ENCODE measurements at regions not wholly inside any gene's neighbourhood (a gene's known extent, or its start where the extent isn't known, plus 50 kb on each side); places are given as distances from the start of the nearest gene placed in this dataset.

GRCh38 chr20:60478533-60478932 is 520.3 kb downstream of the CDH26 start:
- DNase-seq (ENCODE audit: low spot score), result no peak

DNA sequence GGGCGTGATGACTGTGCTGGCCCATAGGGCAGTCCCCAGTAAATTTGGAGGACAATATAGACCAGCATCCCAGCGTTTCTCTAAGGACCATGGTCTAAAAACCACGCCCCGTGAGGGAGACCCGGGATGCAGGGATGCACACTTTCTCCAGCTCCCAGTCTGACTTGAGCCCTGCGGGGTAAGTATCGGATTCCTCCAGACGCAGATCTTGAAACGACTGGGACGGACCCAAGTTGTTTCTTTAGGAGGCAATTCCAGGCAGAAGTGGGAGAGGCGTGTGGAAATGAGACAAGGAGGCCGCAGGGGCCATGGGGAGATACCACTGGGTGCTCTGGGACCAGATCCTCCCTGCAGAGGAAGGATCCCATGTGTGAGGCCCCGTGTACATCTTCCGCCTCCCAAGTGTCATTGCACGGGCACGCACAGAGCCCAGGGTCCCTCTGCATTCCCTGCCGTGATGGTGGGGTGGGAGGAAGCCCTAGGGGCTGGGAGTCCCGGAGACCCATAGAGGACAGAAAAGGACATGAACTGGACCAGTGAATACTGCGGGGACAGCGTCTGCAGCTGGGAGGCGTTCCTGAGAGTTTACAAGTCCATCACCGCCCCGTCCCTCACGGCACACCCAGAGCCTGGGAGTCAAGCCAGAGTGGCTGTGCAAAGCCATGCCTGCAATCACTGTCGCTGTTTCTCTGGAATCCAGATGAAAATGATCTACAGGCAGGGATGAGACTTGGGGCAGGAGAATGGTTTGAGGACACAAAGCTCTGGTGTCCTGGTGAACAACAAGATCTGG is 522.9 kb downstream of the CDH26 start:
- no peak for DNase-seq (ENCODE audit: low spot score)

DNA sequence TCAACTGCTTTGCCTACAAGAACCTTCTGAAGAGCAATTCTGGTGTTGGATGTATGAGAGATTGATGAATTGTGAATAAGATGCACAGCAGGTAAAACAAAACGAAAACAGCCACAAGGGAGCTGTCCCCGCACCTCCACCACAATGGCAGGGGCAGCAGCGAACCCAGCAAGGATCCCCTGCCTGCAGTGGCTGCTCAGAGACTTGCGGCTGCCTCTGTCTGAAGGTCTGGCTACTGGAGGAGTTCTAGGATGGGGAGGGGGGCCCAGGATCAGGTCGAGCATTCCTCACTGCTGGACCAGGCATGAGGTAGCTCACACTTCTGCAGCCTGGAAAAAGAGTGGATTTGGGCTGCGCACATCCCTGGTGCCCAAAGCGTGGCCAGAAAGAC is 523.5 kb downstream of the CDH26 start:
- no peak for DNase-seq (ENCODE audit: low spot score)

DNA sequence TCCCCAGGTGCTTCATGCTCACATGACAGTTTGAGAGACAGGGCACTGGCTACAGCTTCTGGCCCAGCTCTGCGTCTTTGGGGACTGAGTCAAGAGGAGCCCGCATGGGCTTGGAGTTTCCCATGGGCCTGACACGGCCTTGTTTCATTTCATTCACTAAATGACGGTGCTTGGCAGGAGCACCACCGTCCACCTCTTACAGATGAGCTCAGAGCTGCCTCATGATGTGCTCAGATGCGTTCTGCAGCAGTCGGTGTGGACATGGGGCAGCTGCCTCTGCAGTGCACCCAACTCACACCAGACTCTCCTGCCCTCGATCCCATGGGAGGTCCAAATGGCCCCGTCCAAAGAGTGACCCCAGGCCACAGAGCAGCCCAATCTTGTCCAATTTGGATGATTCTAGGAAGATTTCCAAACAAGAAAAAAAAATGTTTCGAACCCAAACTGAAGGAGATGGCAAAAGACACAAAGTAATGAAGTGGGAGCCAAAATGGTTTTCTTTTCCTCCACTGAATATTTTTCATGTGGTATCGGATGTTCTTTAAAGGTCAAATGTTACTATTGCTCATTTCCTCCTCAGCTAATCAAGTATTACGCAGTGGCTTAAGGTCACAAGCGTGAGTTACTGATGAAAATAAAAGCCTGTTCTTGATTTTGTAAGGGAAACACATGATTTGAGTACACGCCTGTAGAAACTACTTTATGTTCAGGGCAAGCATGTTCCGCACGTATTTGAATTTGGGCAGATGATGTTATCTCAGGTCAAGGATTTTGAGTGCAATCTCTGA is 524.2 kb downstream of the CDH26 start:
- no peak for DNase-seq (ENCODE audit: low spot score)

- no peak for DNase-seq (ENCODE audit: low spot score)
These were observed 525.1 kb downstream of the CDH26 start for GRCh38 chr20:60483371-60483770.

DNA sequence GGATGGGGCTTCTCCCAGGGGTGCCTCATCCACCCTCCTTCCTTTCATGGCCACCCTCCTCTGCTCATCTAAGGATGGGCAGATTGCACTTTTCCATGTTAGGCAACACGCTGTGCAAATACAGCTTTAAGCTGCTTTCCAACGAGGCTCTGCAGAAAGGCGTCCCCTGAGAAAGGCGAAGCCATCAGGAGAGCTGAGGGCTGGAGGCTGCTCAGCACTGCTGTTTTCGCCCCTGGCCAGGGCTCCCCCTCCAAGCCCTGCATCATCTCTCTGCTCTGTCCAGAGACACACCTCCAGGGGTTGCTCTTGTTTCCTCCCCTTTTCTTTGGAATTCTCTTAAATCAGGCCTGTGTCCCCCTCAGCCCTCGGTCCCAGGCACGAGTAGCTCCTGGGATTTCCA is 526.1 kb downstream of the CDH26 start:
- DNase-seq (ENCODE audit: low spot score), result no peak

GRCh38 chr20:60485012-60485760 is 527.0 kb downstream of the CDH26 start:
- DNase-seq (ENCODE audit: low spot score), result no peak

DNA sequence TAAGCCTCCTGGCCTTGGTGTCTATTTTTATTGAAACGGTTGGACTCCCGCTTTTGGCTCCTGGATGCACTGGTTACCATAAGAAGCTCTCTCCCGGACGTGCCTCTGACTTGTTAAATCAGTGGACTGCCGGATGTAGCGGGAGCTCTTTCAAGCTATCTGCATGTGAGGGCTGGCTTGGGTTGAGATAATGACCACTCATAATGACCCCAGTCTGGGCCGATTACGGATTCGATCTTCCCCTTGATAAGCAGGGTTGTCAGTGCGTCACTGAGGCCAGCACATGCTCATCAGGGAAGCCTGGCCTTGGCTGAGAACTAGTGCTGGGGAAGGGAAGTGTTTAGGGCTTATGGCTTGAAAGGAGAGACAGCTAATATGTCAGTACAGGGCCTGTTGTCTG is 528.1 kb downstream of the CDH26 start:
- DNase-seq (ENCODE audit: low spot score), result no peak

- no peak for DNase-seq (ENCODE audit: low spot score)
These were observed 528.7 kb downstream of the CDH26 start for GRCh38 chr20:60486937-60487336.

DNA sequence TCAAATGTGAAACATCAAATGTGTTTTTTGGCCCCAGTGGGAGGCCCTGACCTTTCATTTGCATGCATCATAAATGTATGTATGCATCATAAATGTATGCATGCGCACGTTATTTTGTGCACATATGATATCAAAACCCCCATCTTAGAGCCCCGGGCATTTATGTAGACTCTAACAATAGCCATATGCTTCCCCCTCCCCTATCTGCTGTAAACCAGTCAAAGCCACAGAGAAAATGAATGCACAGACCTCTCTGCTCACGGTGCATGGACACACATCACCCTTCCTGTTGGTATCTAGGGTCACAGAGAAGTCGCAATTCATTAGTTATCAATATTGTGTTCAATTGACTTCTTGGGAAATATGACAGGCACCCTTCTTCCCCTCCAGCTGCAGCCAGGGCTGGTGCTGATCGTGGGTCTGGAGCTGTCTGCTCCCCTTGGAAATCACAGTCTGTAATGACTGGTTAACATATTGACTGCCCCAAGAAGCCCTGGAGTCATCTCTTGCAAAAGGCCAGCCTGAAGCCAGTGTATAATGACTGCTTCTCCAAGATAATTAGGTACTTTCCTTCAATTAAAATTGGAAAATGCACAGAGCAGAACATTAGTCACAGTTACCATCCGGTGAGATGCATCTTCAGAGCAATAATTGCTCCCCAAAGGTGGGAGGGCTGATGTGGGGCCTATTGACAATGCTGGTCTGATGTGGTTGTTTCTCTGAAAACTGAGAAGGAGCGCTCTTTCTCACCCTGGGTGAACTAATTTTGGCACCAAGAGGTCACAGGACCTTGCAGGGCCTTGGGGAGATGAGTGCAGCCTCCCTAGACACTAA is 532.2 kb downstream of the CDH26 start:
- DNase-seq (ENCODE audit: low spot score), result no peak

GRCh38 chr20:60491051-60491581 is 532.9 kb downstream of the CDH26 start:
- DNase-seq (ENCODE audit: low spot score), result no peak

- DNase-seq (ENCODE audit: low spot score), result no peak
These were observed 536.3 kb downstream of the CDH26 start for GRCh38 chr20:60494476-60494875.

GRCh38 chr20:60497298-60498035 is 539.2 kb downstream of the CDH26 start:
- no peak for DNase-seq (ENCODE audit: low spot score)

DNA sequence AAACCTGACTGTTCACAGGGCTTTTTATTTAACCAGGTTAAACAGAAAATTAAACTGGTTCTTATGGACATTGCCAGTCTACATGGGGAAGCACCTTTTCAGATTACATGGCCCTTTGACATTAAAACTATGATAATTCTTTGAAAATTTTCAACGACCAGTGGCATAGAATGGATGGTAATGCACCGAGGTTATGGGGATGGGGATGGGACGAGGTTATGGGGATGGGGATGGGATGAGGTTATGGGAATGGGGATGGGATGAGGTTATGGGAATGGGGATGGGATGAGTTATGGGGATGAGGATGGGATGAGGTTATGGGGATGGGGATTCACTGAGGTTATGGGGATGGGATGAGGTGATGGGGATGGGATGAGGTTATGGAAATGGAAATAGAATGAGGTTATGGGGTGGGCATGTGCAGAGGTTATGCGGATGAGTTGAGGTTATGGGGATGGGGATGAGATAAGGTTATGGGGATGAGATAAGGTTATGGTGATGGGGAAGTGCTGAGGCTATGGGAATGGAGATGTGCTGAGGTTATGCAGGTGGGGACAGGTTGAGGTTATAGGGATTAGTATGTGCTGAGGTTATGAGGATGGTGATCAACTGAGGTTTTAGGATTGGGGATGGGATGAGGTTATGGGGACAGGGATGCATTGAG is 541.9 kb downstream of the CDH26 start:
- DNase-seq (ENCODE audit: low spot score), result no peak

DNA sequence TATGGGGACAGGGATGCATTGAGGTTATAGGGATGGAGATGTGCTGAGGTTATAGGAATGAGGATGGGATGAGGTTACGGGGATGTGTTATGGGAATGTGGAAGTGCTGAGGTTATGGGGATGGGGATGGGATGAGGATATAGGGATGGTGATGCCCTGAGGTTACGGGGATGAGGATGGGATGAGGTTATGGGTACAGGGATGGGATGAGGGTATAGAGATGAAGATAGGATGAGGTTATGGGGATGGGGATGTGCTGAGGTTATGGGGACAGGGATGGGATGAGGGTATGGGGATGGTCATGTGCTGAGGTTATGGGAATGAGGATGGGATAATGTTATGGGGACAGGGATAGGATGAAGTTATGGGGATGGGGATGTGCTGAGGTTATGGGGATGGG is 542.8 kb downstream of the CDH26 start:
- no peak for DNase-seq (ENCODE audit: low spot score)

DNA sequence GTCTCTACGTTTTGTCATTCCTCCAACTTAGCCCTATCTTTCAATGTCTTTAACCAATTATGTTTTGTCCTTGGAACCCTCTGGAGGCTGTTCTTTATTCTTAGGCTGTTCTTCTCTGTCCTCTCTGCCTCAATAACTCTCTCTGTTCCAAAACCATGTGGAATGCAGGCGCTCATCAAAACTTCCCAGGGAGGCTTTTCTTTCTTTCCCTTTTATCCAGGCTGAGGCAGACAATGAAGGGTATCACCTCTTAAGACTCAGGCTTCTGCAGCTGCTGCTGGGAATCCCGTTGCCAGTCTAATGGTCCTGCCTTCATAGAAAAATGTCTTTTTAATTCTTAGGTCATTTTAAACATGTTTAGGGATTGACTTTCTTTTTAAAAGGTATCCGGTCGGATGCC is 544.7 kb downstream of the CDH26 start:
- DNase-seq (ENCODE audit: low spot score), result no peak

GRCh38 chr20:60505423-60505822 is 547.2 kb downstream of the CDH26 start:
- no peak for DNase-seq (ENCODE audit: low spot score)

DNA sequence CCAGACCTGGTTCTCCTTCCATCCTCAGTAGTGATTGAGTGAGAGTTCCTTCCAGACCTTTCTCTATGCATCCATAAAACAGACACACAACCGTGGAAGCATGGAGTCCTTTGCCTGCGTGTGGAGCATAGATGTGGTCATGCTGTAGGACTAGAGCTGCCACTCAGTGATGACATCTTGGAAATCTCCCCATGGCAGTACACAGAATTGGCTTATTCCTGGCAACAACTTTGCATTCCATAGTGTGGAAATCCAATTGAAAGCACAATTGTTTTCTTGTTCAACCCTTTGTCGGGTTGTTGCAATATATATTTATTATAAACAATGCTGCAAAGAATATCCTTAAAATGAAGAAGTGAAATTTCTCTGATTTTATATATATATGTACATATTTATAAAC is 547.8 kb downstream of the CDH26 start:
- no peak for DNase-seq (ENCODE audit: low spot score)

- DNase-seq (ENCODE audit: low spot score), result no peak
These were observed 549.0 kb downstream of the CDH26 start for GRCh38 chr20:60507087-60507694.

DNA sequence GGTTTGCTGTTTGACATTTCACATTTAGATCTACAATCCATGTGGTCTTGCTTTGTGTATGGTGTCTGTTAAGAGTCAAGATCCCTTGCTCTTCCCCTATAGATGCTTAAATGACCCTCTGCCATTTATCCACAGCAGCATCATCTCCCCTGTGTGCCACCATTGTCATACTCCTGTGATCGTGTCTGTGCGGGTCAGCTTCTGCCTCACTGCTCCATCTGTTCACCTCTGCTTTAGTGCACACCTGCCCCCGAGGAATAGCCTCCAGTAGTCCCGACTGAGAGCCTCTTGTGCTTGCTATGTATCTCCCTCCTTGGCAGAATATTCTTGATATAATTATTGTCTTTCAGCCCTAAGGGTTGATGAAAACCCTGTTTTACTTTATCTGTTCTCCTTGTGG is 551.2 kb downstream of the CDH26 start:
- no peak for DNase-seq (ENCODE audit: low spot score)
